Psoas muscle (tissue), 7 donors: ENCODE measurements at regions not wholly inside any gene's neighbourhood (a gene's known extent, or its start where the extent isn't known, plus 50 kb on each side); places are given as distances from the start of the nearest gene placed in this dataset.
A peak's percentile ranks its signal among the peaks of the same experiment; 100 is the strongest.
"Not testable (repeated sequence)": the region's sequence is repeated elsewhere in the genome, so short reads cannot be mapped to it uniquely, and the experiment has no call there.

Experiments used
- ATAC-seq, 4 donors: fragments of 200-7000 bp; cut with Tn5 transposase; one replicate each; pipeline ENCODE4 v1.9.1; 2020; ENCODE audit warnings: moderate library complexity in 3 of 4, mild to moderate bottlenecking in 2 of 4
- DNase-seq, 2 donors: peaks; one replicate each; pipeline ENCODE4 v3.0.0-alpha.2; 2020
- H3K27ac ChIP-seq: fragments of 200-600 bp; one replicate; pipeline ENCODE4 v1.8.0; 2022
- H3K27me3 ChIP-seq, 3 donors: fragments of 200-600 bp in 1 of 3; one replicate each; pipeline versions ENCODE4 v1.6.1 to v1.8.0; 2013 to 2022; ENCODE audit warnings: low read length in 2 of 3, mild to moderate bottlenecking in 2 of 3, moderate library complexity in 1 of 3; ENCODE audit not compliant: insufficient read depth in 3 of 3
- H3K36me3 ChIP-seq, 2 donors: fragments of 200-600 bp in 1 of 2; one replicate each; pipeline versions ENCODE4 v1.6.1 to v1.8.0; 2013 to 2022; ENCODE audit warnings: low read depth in 1 of 2, mild to moderate bottlenecking in 1 of 2, moderate library complexity in 1 of 2; ENCODE audit not compliant: insufficient read depth in 1 of 2
- H3K4me1 ChIP-seq: fragments of 200-600 bp; one replicate; pipeline ENCODE4 v1.8.0; 2022
- H3K4me3 ChIP-seq: fragments of 200-600 bp; one replicate; pipeline ENCODE4 v1.8.0; 2022; ENCODE audit warnings: mild to moderate bottlenecking
- H3K9me3 ChIP-seq: fragments of 200-600 bp; one replicate; pipeline ENCODE4 v1.8.0; 2022
- CTCF ChIP-seq: fragments of 200-600 bp; IDR thresholded peaks from one replicate; pipeline ENCODE4 v1.8.0; 2022; ENCODE audit warnings: antibody characterized with exemption
- WGBS, 3 donors: extraction: QIAGEN DNeasy Blood & Tissue Kit; methylation state at CpG; one replicate each; pipeline versions ENCODE4 v1.1.6 to v1.1.7; 2013; 5-methylcytosine and 5-hydroxymethylcytosine counted together
- intact Hi-C, 2 donors: fragments of 100-400 bp; cut with DNase I; formaldehyde crosslinking; loops; one replicate each; pipeline versions ENCODE4 v1.11.0 to v1.14.2; 2022
- donor health status: healthy with polysubstance abuse.
- donor health status: DM: no; HTN: no; CAD: no; lungs with moderate emphysema.
- donor health status: Bipolar disorder and iron deficiency.
- donor health status: healthy.
- donor health status: DM: yes; HTN: yes; CAD: no.
- donor health status: DM: no; HTN: no; CAD: no.
- donor health status: DM: yes; HTN: yes; CAD: no.

GRCh38 chrX:83749736-83750135, 111.2 kb upstream of the CYLC1 start:
- WGBS, 3 donors = 86 to 90% (median 89%) methylated on average over 17 to 23 of the region's 23 CpGs
- H3K9me3 ChIP-seq, H3K4me1 ChIP-seq, ATAC-seq, H3K27me3 ChIP-seq, H3K36me3 ChIP-seq, intact Hi-C loops, H3K4me3 ChIP-seq, H3K27ac ChIP-seq, DNase-seq: not testable (repeated sequence)

- DNase-seq, H3K4me1 ChIP-seq, H3K4me3 ChIP-seq, intact Hi-C loops, H3K9me3 ChIP-seq, H3K27ac ChIP-seq, H3K27me3 ChIP-seq, H3K36me3 ChIP-seq, ATAC-seq: not testable (repeated sequence)
- WGBS, 3 donors = 90 to 96% (median 92%) methylated on average over 7 to 14 of the region's 15 CpGs
Measured at GRCh38 chrX:83750451-83750850, 110.5 kb upstream of the CYLC1 start.

- Histone ChIP-seq H3K9me3 (no peaks in the 10 kb centered on the region), H3K4me3 (no peak overlapping the region), H3K27ac (no peak overlapping the region), H3K36me3 (no peaks in the 10 kb centered on the region), H3K27me3 (no peaks in the 10 kb centered on the region), H3K4me1 (no peaks in the 10 kb centered on the region)
- no peak for DNase-seq
- WGBS, 3 donors = 6 to 16% (median 15%) methylated on average over 1 of the region's 1 CpG
- intact Hi-C loops = no loop called here
- no peak for ATAC-seq
- peak; percentile 6 for TF ChIP-seq CTCF
Measured at GRCh38 chrX:83759872-83760271, 101.1 kb upstream of the CYLC1 start.

- WGBS, 3 donors = 14 to 33% (median 32%) methylated on average over 1 of the region's 1 CpG
- no peak for TF ChIP-seq CTCF
- DNase-seq = no peak
- Histone ChIP-seq H3K4me1 (no peaks in the 10 kb centered on the region), H3K27me3 (peaks cover 0 to 2% (median 0%) of the 10 kb centered on the region in 3 donors), H3K4me3 (no peak overlapping the region), H3K36me3 (no peaks in the 10 kb centered on the region), H3K27ac (no peak overlapping the region), H3K9me3 (no peaks in the 10 kb centered on the region)
- intact Hi-C loops = no loop called here
- no peak for ATAC-seq
Measured at GRCh38 chrX:83771664-83772063, 89.3 kb upstream of the CYLC1 start.
